ENCODE measurements at regions not wholly inside any gene's neighbourhood (a gene's known extent, or its start where the extent isn't known, plus 50 kb on each side); places are given as distances from the start of the nearest gene placed in this dataset.
A peak's percentile ranks its signal among the peaks of the same experiment; 100 is the strongest.

- H3K4me3 ChIP-seq, result no peak overlapping the region
- H3K27ac ChIP-seq, result no peak overlapping the region
- intact Hi-C loops (cut with DNase I), result no loop called here
- no peak for DNase-seq (ENCODE audit: low spot score in 2 of 2)
- H3K4me1 ChIP-seq, result no peaks in the 10 kb centered on the region
- no peaks in the 10 kb centered on the region for H3K9me3 ChIP-seq
- H3K27me3 ChIP-seq, result no peaks in the 10 kb centered on the region
- no peaks in the 10 kb centered on the region for H3K36me3 ChIP-seq
- TF ChIP-seq CTCF (IDR thresholded peaks at IDR 0.05), result no peak
These were observed 120.4 kb downstream of the CDH26 start for GRCh38 chr20:60078351-60079250.

GRCh38 chr20:60080401-60080800 lies 122.2 kb downstream of the CDH26 start:
- no peak for DNase-seq (ENCODE audit: low spot score in 2 of 2)
- no peak for TF ChIP-seq CTCF (IDR thresholded peaks at IDR 0.05)
- H3K27me3 ChIP-seq, result no peaks in the 10 kb centered on the region

GRCh38 chr20:60085551-60086132 lies 127.4 kb downstream of the CDH26 start:
- TF ChIP-seq CTCF (IDR thresholded peaks at IDR 0.05), result no peak
- Histone ChIP-seq H3K9me3 (no peaks in the 10 kb centered on the region), H3K27me3 (no peaks in the 10 kb centered on the region), H3K4me3 (no peak overlapping the region), H3K4me1 (no peaks in the 10 kb centered on the region), H3K36me3 (no peaks in the 10 kb centered on the region), H3K27ac (no peak overlapping the region)
- DNase-seq (ENCODE audit: low spot score in 2 of 2), result no peak
- intact Hi-C loops (cut with DNase I), result no loop called here

More at GRCh38 chr20:60080401-60080800, 122.2 kb downstream of the CDH26 start:
- Histone ChIP-seq H3K4me3 (no peak overlapping the region), H3K36me3 (no peaks in the 10 kb centered on the region), H3K4me1 (no peaks in the 10 kb centered on the region), H3K27ac (no peak overlapping the region), H3K9me3 (no peaks in the 10 kb centered on the region)
- intact Hi-C loops (cut with DNase I), result no loop called here

GRCh38 chr20:60086821-60087562 lies 128.8 kb downstream of the CDH26 start:
- intact Hi-C loops (cut with DNase I), result no loop called here
- Histone ChIP-seq H3K4me1 (no peaks in the 10 kb centered on the region), H3K27me3 (no peaks in the 10 kb centered on the region), H3K4me3 (peak overlapping the region in 1 of 2 donors; percentile 56), H3K36me3 (no peaks in the 10 kb centered on the region), H3K9me3 (no peaks in the 10 kb centered on the region), H3K27ac (no peak overlapping the region)
- DNase-seq (ENCODE audit: low spot score in 2 of 2), result no peak
- no peak for TF ChIP-seq CTCF (IDR thresholded peaks at IDR 0.05)

DNA sequence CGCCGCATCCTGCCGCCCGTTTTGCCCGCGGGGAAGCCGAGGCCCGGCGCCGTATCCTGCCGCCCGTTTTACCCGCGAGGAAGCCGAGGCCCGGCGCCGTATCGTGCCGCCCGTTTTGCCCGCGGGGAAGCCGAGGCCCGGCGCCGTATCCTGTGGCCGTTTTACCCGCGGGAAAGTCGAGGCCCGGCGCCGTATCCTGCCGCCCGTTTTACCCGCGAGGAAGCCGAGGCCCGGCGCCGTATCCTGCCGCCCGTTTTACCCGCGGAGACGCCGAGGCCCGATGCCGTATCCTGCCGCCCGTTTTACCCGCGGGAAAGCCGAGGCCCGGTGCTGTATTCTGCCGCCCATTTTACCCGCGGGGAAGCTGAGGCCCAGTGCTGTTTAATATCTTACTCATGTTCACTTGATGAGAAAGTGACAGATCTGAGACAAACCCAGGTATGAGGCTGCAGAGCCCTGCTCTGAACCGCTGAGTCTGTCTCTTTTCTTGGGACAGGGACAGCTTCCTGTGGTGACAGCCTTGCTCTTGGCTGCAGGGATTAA lies 129.4 kb downstream of the CDH26 start:
- Histone ChIP-seq H3K27ac (no peak overlapping the region), H3K27me3 (no peaks in the 10 kb centered on the region), H3K9me3 (no peaks in the 10 kb centered on the region), H3K4me3 (peak overlapping the region in 1 of 2 donors; percentile 56), H3K4me1 (no peaks in the 10 kb centered on the region), H3K36me3 (no peaks in the 10 kb centered on the region)
- no peak for DNase-seq (ENCODE audit: low spot score in 2 of 2)
- intact Hi-C loops (cut with DNase I), result no loop called here
- no peak for TF ChIP-seq CTCF (IDR thresholded peaks at IDR 0.05)

Data from ascending aorta (tissue), 2 donors.